HG03103 (cell line): ENCODE measurements at regions not wholly inside any gene's neighbourhood (a gene's known extent, or its start where the extent isn't known, plus 50 kb on each side); places are given as distances from the start of the nearest gene placed in this dataset.

Experiments used
- ATAC-seq: cut with Tn5 transposase; IDR thresholded peaks from one replicate; pipeline ENCODE4 v1.9.1; 2021; ENCODE audit warnings: low read depth; ENCODE audit not compliant: unreplicated experiment

GRCh38 chr2:155696571-155696970 is 636.0 kb downstream of the NR4A2 start:
- ATAC-seq = no peak

- ATAC-seq = no peak
Observed at GRCh38 chr2:155695505-155695904, 637.0 kb downstream of the NR4A2 start.

- no peak for ATAC-seq
Observed at GRCh38 chr2:155692856-155693255, 639.7 kb downstream of the NR4A2 start.

GRCh38 chr2:155692106-155692505 is 640.4 kb downstream of the NR4A2 start:
- ATAC-seq = no peak

- peak; percentile 91 for ATAC-seq
Observed at GRCh38 chr2:155690785-155691184, 641.7 kb downstream of the NR4A2 start.

- ATAC-seq = no peak
Observed at GRCh38 chr2:155689791-155690190, 642.7 kb downstream of the NR4A2 start.

- no peak for ATAC-seq
Observed at GRCh38 chr2:155687181-155687580, 645.3 kb downstream of the NR4A2 start.

GRCh38 chr2:155679647-155680046 is 652.9 kb downstream of the NR4A2 start:
- ATAC-seq = no peak

- no peak for ATAC-seq
Observed at GRCh38 chr2:155675920-155676319, 656.6 kb downstream of the NR4A2 start.

- ATAC-seq = no peak
Observed at GRCh38 chr2:155665704-155666103, 666.8 kb downstream of the NR4A2 start.

- ATAC-seq = no peak
Observed at GRCh38 chr2:155663265-155663664, 669.3 kb downstream of the NR4A2 start.

- no peak for ATAC-seq
Observed at GRCh38 chr2:155662224-155662623, 670.3 kb downstream of the NR4A2 start.

GRCh38 chr2:155653176-155653575 is 679.3 kb downstream of the NR4A2 start:
- no peak for ATAC-seq

GRCh38 chr2:155651851-155652250 is 680.7 kb downstream of the NR4A2 start:
- no peak for ATAC-seq

GRCh38 chr2:155645791-155646190 is 686.7 kb downstream of the NR4A2 start:
- no peak for ATAC-seq

- ATAC-seq = no peak
Observed at GRCh38 chr2:155643056-155643775, 689.3 kb downstream of the NR4A2 start.

- peak; percentile 83 for ATAC-seq
Observed at GRCh38 chr2:155633887-155634570, 698.5 kb downstream of the NR4A2 start.

GRCh38 chr2:155633060-155633839 is 699.3 kb downstream of the NR4A2 start:
- ATAC-seq = no peak

- no peak for ATAC-seq
Observed at GRCh38 chr2:155630760-155631159, 701.8 kb downstream of the NR4A2 start.

- no peak for ATAC-seq
Observed at GRCh38 chr2:155622443-155622842, 710.1 kb downstream of the NR4A2 start.
